Hepatocyte (in vitro differentiated cells): ENCODE measurements at regions not wholly inside any gene's neighbourhood (a gene's known extent, or its start where the extent isn't known, plus 50 kb on each side); places are given as distances from the start of the nearest gene placed in this dataset.

Experiments used
- DNase-seq: peaks from one replicate; pipeline ENCODE4 v3.0.0-alpha.2; 2016; ENCODE audit warnings: low spot score
- H2AFZ ChIP-seq: fragments of 200-600 bp; sonication (generic); 2 replicates; pipeline ENCODE4 v1.6.0; 2016; ENCODE audit warnings: antibody characterized with exemption, mild to moderate bottlenecking
- H3K27ac ChIP-seq: fragments of 200-600 bp; sonication (generic); 2 replicates; pipeline ENCODE4 v1.5.1; 2016; ENCODE audit warnings: mild to moderate bottlenecking
- H3K27me3 ChIP-seq: fragments of 200-600 bp; sonication (generic); 2 replicates; pipeline ENCODE4 v1.6.1; 2016
- H3K36me3 ChIP-seq: fragments of 200-600 bp; sonication (generic); replicated peaks from 2 replicates; pipeline ENCODE4 v1.5.1; 2016; ENCODE audit warnings: low read depth; ENCODE audit not compliant: insufficient read depth
- H3K4me1 ChIP-seq: fragments of 200-600 bp; sonication (generic); 2 replicates; pipeline ENCODE4 v1.5.1; 2016; ENCODE audit warnings: mild to moderate bottlenecking, moderate library complexity; ENCODE audit not compliant: insufficient read depth
- H3K4me2 ChIP-seq: fragments of 200-600 bp; sonication (generic); 2 replicates; pipeline ENCODE4 v1.6.0; 2016
- H3K4me3 ChIP-seq: fragments of 200-600 bp; sonication (generic); 2 replicates; pipeline ENCODE4 v1.5.1; 2016; ENCODE audit warnings: mild to moderate bottlenecking
- H3K79me2 ChIP-seq: fragments of 200-600 bp; sonication (generic); 2 replicates; pipeline ENCODE4 v1.6.0; 2017; ENCODE audit warnings: mild to moderate bottlenecking
- H3K9me2 ChIP-seq: fragments of 200-600 bp; sonication (generic); replicated peaks from 2 replicates; pipeline ENCODE4 v1.6.0; 2017; ENCODE audit warnings: mild to moderate bottlenecking; ENCODE audit not compliant: insufficient read depth
- H3K9me3 ChIP-seq: fragments of 200-600 bp; sonication (generic); 2 replicates; pipeline ENCODE4 v1.5.1; 2016; ENCODE audit warnings: low read depth, mild to moderate bottlenecking
- H4K20me1 ChIP-seq: fragments of 200-600 bp; sonication (generic); 2 replicates; pipeline ENCODE4 v1.6.0; 2016; ENCODE audit warnings: mild to moderate bottlenecking; ENCODE audit not compliant: insufficient read depth, poor library complexity, severe bottlenecking
- CTCF ChIP-seq: fragments of 200-600 bp; sonication (generic); IDR thresholded peaks from 2 replicates; pipeline ENCODE4 v1.5.1; 2016; ENCODE audit warnings: antibody characterized with exemption, mild to moderate bottlenecking; ENCODE audit not compliant: poor library complexity
- EZH2 ChIP-seq: fragments of 200-600 bp; sonication (generic); IDR thresholded peaks from 2 replicates; pipeline ENCODE4 v1.6.1; 2016; ENCODE audit warnings: antibody characterized with exemption, mild to moderate bottlenecking, borderline replicate concordance
- EZH2phosphoT487 ChIP-seq: fragments of 200-600 bp; sonication (generic); IDR thresholded peaks from one replicate; pipeline ENCODE4 v1.6.1; 2018; ENCODE audit warnings: antibody characterized with exemption, mild to moderate bottlenecking, low read depth, moderate library complexity; ENCODE audit not compliant: unreplicated experiment, severe bottlenecking
- WGBS: methylation state at CpG from one replicate; pipeline ENCODE4 v1.1.6; 2016; ENCODE audit warnings: low lambda C conversion rate; ENCODE audit errors: missing lambda C conversion rate; 5-methylcytosine and 5-hydroxymethylcytosine counted together

- DNase-seq = no peak
- no peaks in the 10 kb centered on the region for H3K9me3 ChIP-seq
- 50% methylated on average over 1 of the region's 1 CpG for WGBS
Measured at GRCh38 chr6:151186306-151186705, 53.5 kb upstream of the AKAP12 start.

GRCh38 chr6:151186804-151187330, 52.9 kb upstream of the AKAP12 start:
- DNase-seq = no peak
- no peaks in the 10 kb centered on the region for H3K27me3 ChIP-seq
- no peak overlapping the region for H3K27ac ChIP-seq
- H3K4me1 ChIP-seq = no peaks in the 10 kb centered on the region
- H3K4me2 ChIP-seq = no peak overlapping the region
- TF ChIP-seq CTCF (no peak), EZH2 (no peak), EZH2phosphoT487 (no peak)
- H2AFZ ChIP-seq = no peak overlapping the region
- no peaks in the 10 kb centered on the region for H3K79me2 ChIP-seq
- no peaks in the 10 kb centered on the region for H3K36me3 ChIP-seq
- no peaks in the 10 kb centered on the region for H3K9me2 ChIP-seq
- no peaks in the 10 kb centered on the region for H4K20me1 ChIP-seq
- H3K4me3 ChIP-seq = no peak overlapping the region
- H3K9me3 ChIP-seq = no peaks in the 10 kb centered on the region
- WGBS = 50% methylated on average over 2 of the region's 2 CpGs

More at GRCh38 chr6:151186306-151186705, 53.5 kb upstream of the AKAP12 start:
- H3K27me3 ChIP-seq = no peaks in the 10 kb centered on the region
- no peak overlapping the region for H3K27ac ChIP-seq
- no peak overlapping the region for H2AFZ ChIP-seq
- no peaks in the 10 kb centered on the region for H3K4me1 ChIP-seq
- no peak overlapping the region for H3K4me3 ChIP-seq
- H3K4me2 ChIP-seq = no peak overlapping the region
- H4K20me1 ChIP-seq = no peaks in the 10 kb centered on the region
- H3K79me2 ChIP-seq = no peaks in the 10 kb centered on the region
- no peaks in the 10 kb centered on the region for H3K36me3 ChIP-seq
- no peaks in the 10 kb centered on the region for H3K9me2 ChIP-seq
- TF ChIP-seq CTCF (no peak), EZH2phosphoT487 (no peak), EZH2 (no peak)
